ENCODE measurements at regions not wholly inside any gene's neighbourhood (a gene's known extent, or its start where the extent isn't known, plus 50 kb on each side); places are given as distances from the start of the nearest gene placed in this dataset.

GRCh38 chr7:85764034-85764433 is 577.2 kb upstream of the SEMA3D start:
- Histone ChIP-seq H3K79me2 (ENCODE audit: insufficient read depth, low read length) (no peaks in the 10 kb centered on the region), H4K20me1 (ENCODE audit: insufficient read depth, low read length) (no peaks in the 10 kb centered on the region), H3K9ac (ENCODE audit: insufficient read depth, low read length, poor library complexity, severe bottlenecking) (no peak overlapping the region), H3K9me3 (replicated peaks in 1 of 2; ENCODE audit: control insufficient read depth in 1 of 2, insufficient read depth in 1 of 2, low read length in 2 of 2) (peaks cover 0 to 4% of the 10 kb centered on the region in 2 donors), H3K27ac (ENCODE audit: low read depth in 1 of 2, low read length in 2 of 2) (no peak overlapping the region), H3K36me3 (replicated peaks in 1 of 2; ENCODE audit: control insufficient read depth in 1 of 2, insufficient read depth in 2 of 2, low read length in 2 of 2) (no peaks in the 10 kb centered on the region), H3K27me3 (ENCODE audit: control insufficient read depth in 2 of 2, insufficient read depth in 2 of 2, low read length in 2 of 2) (no peaks in the 10 kb centered on the region), H3K4me2 (replicated peaks; ENCODE audit: extremely low read depth, low read length, poor library complexity, severe bottlenecking) (no peak overlapping the region), H2AFZ (ENCODE audit: insufficient read depth, low read depth, low read length, poor library complexity, severe bottlenecking) (no peak overlapping the region), H3K4me1 (ENCODE audit: control insufficient read depth in 1 of 2, insufficient read depth in 2 of 2, low read length in 2 of 2) (no peaks in the 10 kb centered on the region), H3K4me3 (replicated peaks in 1 of 3; ENCODE audit: low read depth in 2 of 3, low read length in 3 of 3) (no peak overlapping the region)
- Mint-ChIP-seq H3K4me1 (no peaks in the 10 kb centered on the region), H3K36me3 (no peaks in the 10 kb centered on the region), H3K4me3 (no peak overlapping the region), H3K27ac (no peak overlapping the region), H3K9me3 (peaks cover 0 to 2% (median 0%) of the 10 kb centered on the region in 7 donors), H3K27me3 (ENCODE audit: low read depth in 3 of 3) (peaks cover 0 to 4% (median 0%) of the 10 kb centered on the region in 3 donors)
- intact Hi-C loops (cut with micrococcal nuclease) = no loop called here
- no peak for DNase-seq
- no peak for TF ChIP-seq CTCF (IDR thresholded peaks at IDR 0.05)
- 40% methylated on average over 1 of the region's 2 CpGs for WGBS (ENCODE audit: insufficient coverage)

- H3K9ac ChIP-seq (ENCODE audit: insufficient read depth, low read length, poor library complexity, severe bottlenecking) = no peak overlapping the region
- no peak overlapping the region for H2AFZ ChIP-seq (ENCODE audit: insufficient read depth, low read depth, low read length, poor library complexity, severe bottlenecking)
- no peaks in the 10 kb centered on the region for H3K4me1 ChIP-seq (ENCODE audit: control insufficient read depth in 1 of 2, insufficient read depth in 2 of 2, low read length in 2 of 2)
- no peaks in the 10 kb centered on the region for H3K9me3 ChIP-seq (replicated peaks in 1 of 2; ENCODE audit: control insufficient read depth in 1 of 2, insufficient read depth in 1 of 2, low read length in 2 of 2)
- H3K27ac ChIP-seq (ENCODE audit: low read depth in 1 of 2, low read length in 2 of 2) = no peak overlapping the region
- Mint-ChIP-seq H3K27ac (no peak overlapping the region), H3K9me3 (peaks cover 0 to 16% (median 4%) of the 10 kb centered on the region in 7 donors), H3K27me3 (ENCODE audit: low read depth in 3 of 3) (peaks cover 0 to 2% (median 1%) of the 10 kb centered on the region in 3 donors), H3K4me3 (no peak overlapping the region), H3K4me1 (no peaks in the 10 kb centered on the region), H3K36me3 (no peaks in the 10 kb centered on the region)
- no peak overlapping the region for H3K4me3 ChIP-seq (replicated peaks in 1 of 3; ENCODE audit: low read depth in 2 of 3, low read length in 3 of 3)
- no CpG with 5 or more reads among the region's 1 CpG for WGBS (ENCODE audit: insufficient coverage)
- intact Hi-C loops (cut with micrococcal nuclease) = loop anchor here in 1 of 2 donors (10.0 kb wide), 1 partner anchor 713 kb away; no protein-coding TSS in a partner anchor
- no peaks in the 10 kb centered on the region for H4K20me1 ChIP-seq (ENCODE audit: insufficient read depth, low read length)
- TF ChIP-seq CTCF (IDR thresholded peaks at IDR 0.05) = no peak
- H3K4me2 ChIP-seq (replicated peaks; ENCODE audit: extremely low read depth, low read length, poor library complexity, severe bottlenecking) = no peak overlapping the region
- no peaks in the 10 kb centered on the region for H3K27me3 ChIP-seq (ENCODE audit: control insufficient read depth in 2 of 2, insufficient read depth in 2 of 2, low read length in 2 of 2)
- no peak for DNase-seq
- no peaks in the 10 kb centered on the region for H3K36me3 ChIP-seq (replicated peaks in 1 of 2; ENCODE audit: control insufficient read depth in 1 of 2, insufficient read depth in 2 of 2, low read length in 2 of 2)
- no peaks in the 10 kb centered on the region for H3K79me2 ChIP-seq (ENCODE audit: insufficient read depth, low read length)
Measured at GRCh38 chr7:85757348-85757747, 570.5 kb upstream of the SEMA3D start.
